ENCODE measurements at regions not wholly inside any gene's neighbourhood (a gene's known extent, or its start where the extent isn't known, plus 50 kb on each side); places are given as distances from the start of the nearest gene placed in this dataset.

- H3K4me3 ChIP-seq (ENCODE audit: low read depth, low read length), result no peak overlapping the region
- no peaks in the 10 kb centered on the region for H3K27me3 ChIP-seq (ENCODE audit: control insufficient read depth, insufficient read depth, low read length)
- DNase-seq (ENCODE audit: low read depth), result no peak
- no peaks in the 10 kb centered on the region for H3K36me3 ChIP-seq (ENCODE audit: control insufficient read depth, insufficient read depth, low read length)
- FAIRE-seq, result no peak
- no peak for TF ChIP-seq CTCF (IDR thresholded peaks at IDR 0.05; ENCODE audit: insufficient read depth, low read length, severe bottlenecking)
These were observed 374.3 kb downstream of the SOCS6 start for GRCh38 chr18:70663141-70663540.

GRCh38 chr18:70662588-70662987 is 373.7 kb downstream of the SOCS6 start:
- no peak for DNase-seq (ENCODE audit: low read depth)
- no peaks in the 10 kb centered on the region for H3K27me3 ChIP-seq (ENCODE audit: control insufficient read depth, insufficient read depth, low read length)
- TF ChIP-seq CTCF (IDR thresholded peaks at IDR 0.05; ENCODE audit: insufficient read depth, low read length, severe bottlenecking), result no peak
- H3K4me3 ChIP-seq (ENCODE audit: low read depth, low read length), result no peak overlapping the region
- FAIRE-seq, result no peak
- no peaks in the 10 kb centered on the region for H3K36me3 ChIP-seq (ENCODE audit: control insufficient read depth, insufficient read depth, low read length)

- FAIRE-seq (no peak), DNase-seq (ENCODE audit: low read depth) (no peak)
- TF ChIP-seq CTCF (IDR thresholded peaks at IDR 0.05; ENCODE audit: insufficient read depth, low read length, severe bottlenecking), result no peak
- Histone ChIP-seq H3K27me3 (ENCODE audit: control insufficient read depth, insufficient read depth, low read length) (no peaks in the 10 kb centered on the region), H3K36me3 (ENCODE audit: control insufficient read depth, insufficient read depth, low read length) (no peaks in the 10 kb centered on the region), H3K4me3 (ENCODE audit: low read depth, low read length) (no peak overlapping the region)
These were observed 370.4 kb downstream of the SOCS6 start for GRCh38 chr18:70659036-70659925.

- FAIRE-seq (no peak), DNase-seq (ENCODE audit: low read depth) (no peak)
- no peak overlapping the region for H3K4me3 ChIP-seq (ENCODE audit: low read depth, low read length)
- TF ChIP-seq CTCF (IDR thresholded peaks at IDR 0.05; ENCODE audit: insufficient read depth, low read length, severe bottlenecking), result no peak
- no peaks in the 10 kb centered on the region for H3K36me3 ChIP-seq (ENCODE audit: control insufficient read depth, insufficient read depth, low read length)
- H3K27me3 ChIP-seq (ENCODE audit: control insufficient read depth, insufficient read depth, low read length), result no peaks in the 10 kb centered on the region
These were observed 364.8 kb downstream of the SOCS6 start for GRCh38 chr18:70653671-70654070.

GRCh38 chr18:70650878-70651277 is 362.0 kb downstream of the SOCS6 start:
- H3K27me3 ChIP-seq (ENCODE audit: control insufficient read depth, insufficient read depth, low read length), result no peaks in the 10 kb centered on the region
- H3K4me3 ChIP-seq (ENCODE audit: low read depth, low read length), result no peak overlapping the region
- FAIRE-seq (no peak), DNase-seq (ENCODE audit: low read depth) (no peak)
- no peaks in the 10 kb centered on the region for H3K36me3 ChIP-seq (ENCODE audit: control insufficient read depth, insufficient read depth, low read length)
- no peak for TF ChIP-seq CTCF (IDR thresholded peaks at IDR 0.05; ENCODE audit: insufficient read depth, low read length, severe bottlenecking)

- H3K36me3 ChIP-seq (ENCODE audit: control insufficient read depth, insufficient read depth, low read length), result no peaks in the 10 kb centered on the region
- no peak overlapping the region for H3K4me3 ChIP-seq (ENCODE audit: low read depth, low read length)
- H3K27me3 ChIP-seq (ENCODE audit: control insufficient read depth, insufficient read depth, low read length), result no peaks in the 10 kb centered on the region
- FAIRE-seq (no peak), DNase-seq (ENCODE audit: low read depth) (no peak)
- no peak for TF ChIP-seq CTCF (IDR thresholded peaks at IDR 0.05; ENCODE audit: insufficient read depth, low read length, severe bottlenecking)
These were observed 360.8 kb downstream of the SOCS6 start for GRCh38 chr18:70649683-70650082.
